IMR-90 (cell line): ENCODE measurements at regions not wholly inside any gene's neighbourhood (a gene's known extent, or its start where the extent isn't known, plus 50 kb on each side); places are given as distances from the start of the nearest gene placed in this dataset.

ENCODE experiments used
- ATAC-seq: fragments of 200-7000 bp; cut with Tn5 transposase; 2 replicates; pipeline ENCODE4 v1.9.1; 2020; ENCODE audit warnings: low read depth, mild to moderate bottlenecking, moderate library complexity
- BruUV-seq: library from RNA; stranded (reverse); fragments of 400-500 nt; replicated peaks from 2 replicates; lab custom pipeline; 2021; lab: Mats Ljungman, UMichigan
- CTCF ChIA-PET: fragments of 300-600 bp; formaldehyde crosslinking; extraction: SDS; loops from one replicate; lab custom pipeline; 2021; ENCODE audit warnings: antibody characterized with exemption; lab: Yijun Ruan, JAX
- POLR2A ChIA-PET: fragments of 300-600 bp; sonication (Branson Sonifier 250); formaldehyde crosslinking; loops from one replicate; lab custom pipeline; 2022; ENCODE audit warnings: antibody characterized with exemption; ENCODE audit not compliant: unreplicated experiment; lab: Charles Lee
- DNase-seq: peaks from one replicate; pipeline ENCODE4 v3.0.0; 2013
- H2AFZ ChIP-seq: replicated peaks from 2 replicates; pipeline ENCODE3; 2013; ENCODE audit warnings: low read length, mild to moderate bottlenecking; ENCODE audit not compliant: poor library complexity
- H2AK5ac ChIP-seq: 2 replicates; pipeline ENCODE4 v1.6.1; 2013; ENCODE audit warnings: low read depth, low read length, inconsistent platforms
- H2AK9ac ChIP-seq: replicated peaks from 2 replicates; pipeline ENCODE3; 2013; ENCODE audit warnings: mild to moderate bottlenecking, low read depth, low read length, moderate library complexity; ENCODE audit not compliant: poor library complexity
- H2BK120ac ChIP-seq: 2 replicates; pipeline ENCODE4 v1.6.1; 2013; ENCODE audit warnings: low read depth, low read length, inconsistent platforms
- H2BK15ac ChIP-seq: 3 replicates; pipeline ENCODE4 v1.6.1; 2013; ENCODE audit warnings: low read depth, low read length, inconsistent platforms
- H2BK20ac ChIP-seq: 2 replicates; pipeline ENCODE4 v1.6.1; 2013; ENCODE audit warnings: low read depth, mild to moderate bottlenecking, inconsistent platforms, low read length, moderate library complexity
- H2BK5ac ChIP-seq: 2 replicates; pipeline ENCODE4 v1.6.1; 2013; ENCODE audit warnings: mild to moderate bottlenecking, low read depth, low read length, inconsistent platforms; ENCODE audit not compliant: poor library complexity, severe bottlenecking
- H3K14ac ChIP-seq: replicated peaks from 2 replicates; pipeline ENCODE4 v1.6.1; 2013; ENCODE audit warnings: low read depth, low read length, inconsistent platforms
- H3K18ac ChIP-seq: 2 replicates; pipeline ENCODE4 v1.6.1; 2013; ENCODE audit warnings: low read depth, low read length, control low read depth
- H3K23ac ChIP-seq: 2 replicates; pipeline ENCODE4 v1.6.1; 2013; ENCODE audit warnings: low read depth, low read length, inconsistent platforms
- H3K27ac ChIP-seq: 2 replicates; pipeline ENCODE4 v1.5.1; 2013; ENCODE audit warnings: mild to moderate bottlenecking, control low read depth, low read length; ENCODE audit not compliant: insufficient read depth
- H3K27me3 ChIP-seq: 2 replicates; pipeline ENCODE4 v1.6.1; 2013; ENCODE audit warnings: low read length; ENCODE audit not compliant: control insufficient read depth, insufficient read depth
- H3K36me3 ChIP-seq: 2 replicates; pipeline ENCODE4 v1.6.1; 2013; ENCODE audit warnings: low read length, mixed read lengths; ENCODE audit not compliant: control insufficient read depth, insufficient read depth
- H3K4ac ChIP-seq: 2 replicates; pipeline ENCODE4 v1.6.1; 2013; ENCODE audit warnings: low read depth, low read length, inconsistent platforms
- H3K4me1 ChIP-seq: 2 replicates; pipeline ENCODE4 v1.6.1; 2013; ENCODE audit warnings: low read length, mixed read lengths; ENCODE audit not compliant: control insufficient read depth, insufficient read depth
- H3K4me2 ChIP-seq: 2 replicates; pipeline ENCODE4 v1.6.1; 2013; ENCODE audit warnings: low read depth, mild to moderate bottlenecking, control low read depth, low read length, moderate library complexity
- H3K4me3 ChIP-seq: 2 replicates; pipeline ENCODE4 v1.5.1; 2013; ENCODE audit warnings: low read depth, mild to moderate bottlenecking, control low read depth, low read length, moderate library complexity; ENCODE audit not compliant: insufficient read depth
- H3K56ac ChIP-seq: 2 replicates; pipeline ENCODE4 v1.6.1; 2013; ENCODE audit warnings: low read length, inconsistent platforms; ENCODE audit not compliant: insufficient read depth; ENCODE audit errors: extremely low read depth
- H3K79me1 ChIP-seq, 2 experiments: 2 replicates each; pipeline ENCODE4 v1.6.1; 2013; ENCODE audit warnings: low read length in 2 of 2, inconsistent platforms in 1 of 2, low read depth in 1 of 2
- H3K9ac ChIP-seq: 2 replicates; pipeline ENCODE4 v1.6.1; 2013; ENCODE audit warnings: low read depth, low read length, control low read depth
- H3K9me1 ChIP-seq: 2 replicates; pipeline ENCODE4 v1.6.1; 2013; ENCODE audit warnings: low read length, inconsistent platforms; ENCODE audit not compliant: insufficient read depth
- H3K9me3 ChIP-seq: 2 replicates; pipeline ENCODE4 v1.6.1; 2013; ENCODE audit warnings: low read length; ENCODE audit not compliant: control insufficient read depth, insufficient read depth
- H4K20me1 ChIP-seq: 2 replicates; pipeline ENCODE4 v1.6.1; 2013; ENCODE audit warnings: low read length, inconsistent platforms; ENCODE audit not compliant: insufficient read depth
- H4K5ac ChIP-seq: 2 replicates; pipeline ENCODE4 v1.6.1; 2013; ENCODE audit warnings: mild to moderate bottlenecking, low read depth, low read length, control low read depth
- H4K8ac ChIP-seq, 2 experiments: 2 replicates each; pipeline ENCODE4 v1.6.1; 2013; ENCODE audit warnings: low read depth in 2 of 2, low read length in 2 of 2, control low read depth in 1 of 2, inconsistent platforms in 1 of 2
- H4K91ac ChIP-seq: 2 replicates; pipeline ENCODE4 v1.6.1; 2013; ENCODE audit warnings: low read depth, low read length, inconsistent platforms; ENCODE audit not compliant: insufficient read depth
- BHLHE40 ChIP-seq: fragments of 150-350 bp; IDR thresholded peaks from 2 replicates; pipeline ENCODE4 v1.6.1; 2016; ENCODE audit warnings: mild to moderate bottlenecking, low read depth, low read length
- CEBPB ChIP-seq: IDR thresholded peaks from 2 replicates; pipeline ENCODE4 v1.6.1; 2012; ENCODE audit warnings: low read depth, low read length, improper control_type of control experiment
- MAZ ChIP-seq: IDR thresholded peaks from 2 replicates; pipeline ENCODE4 v1.6.1; 2012; ENCODE audit warnings: low read depth, mild to moderate bottlenecking, low read length, improper control_type of control experiment, moderate library complexity, borderline replicate concordance
- NFE2L2 ChIP-seq: fragments of 150-350 bp; IDR thresholded peaks from 2 replicates; pipeline ENCODE4 v1.6.1; 2016; ENCODE audit warnings: low read depth, mild to moderate bottlenecking, low read length
- RFX5 ChIP-seq: IDR thresholded peaks from 2 replicates; pipeline ENCODE4 v1.8.0; 2012; ENCODE audit warnings: low read depth, mild to moderate bottlenecking, low read length, moderate library complexity
- USF2 ChIP-seq: fragments of 150-350 bp; IDR thresholded peaks from 2 replicates; pipeline ENCODE4 v1.6.1; 2017; ENCODE audit warnings: mild to moderate bottlenecking, antibody characterized with exemption, low read length, low read depth
- WGBS, 2 experiments: methylation state at CpG; one replicate each; pipeline versions ENCODE4 v1.1.5 to v1.1.7; 2013; ENCODE audit warnings: missing lambda C conversion rate in 2 of 2; ENCODE audit not compliant: insufficient read length in 1 of 2; ENCODE audit errors: extremely low coverage in 2 of 2; 5-methylcytosine and 5-hydroxymethylcytosine counted together
- dilution Hi-C: fragments of 300-500 bp; cut with HindIII; formaldehyde crosslinking; loops from one replicate; pipeline ENCODE4 v1.14.3; 2018; ENCODE audit warnings: low sequenced_read_pairs; ENCODE audit not compliant: unreplicated experiment
- in situ Hi-C: fragments of 300-500 bp; cut with MboI; formaldehyde crosslinking; loops from 3 replicates; pipeline ENCODE4 v1.14.3; 2019; ENCODE audit warnings: low sequenced_read_pairs, inconsistent platforms, mixed read lengths
- intact Hi-C: fragments of 100-400 bp; cut with micrococcal nuclease; formaldehyde crosslinking; loops from 2 replicates; pipeline ENCODE4 v1.10.0; 2022

- no peaks in the 10 kb centered on the region for H4K20me1 ChIP-seq
- ChIA-PET POLR2A (no interaction called here), CTCF (interaction anchor here (0.7 kb wide), 1 partner anchor 396 kb away, joined by 3 read pairs; no protein-coding TSS in a partner anchor)
- no peak overlapping the region for H4K91ac ChIP-seq
- H3K27ac ChIP-seq = no peak overlapping the region
- in situ Hi-C loops = no loop called here
- no peak overlapping the region for H3K14ac ChIP-seq
- H3K27me3 ChIP-seq = no peaks in the 10 kb centered on the region
- BruUV-seq = no TSS peak
- H2AK9ac ChIP-seq = no peak overlapping the region
- TF ChIP-seq MAZ (no peak), NFE2L2 (no peak), RFX5 (no peak), CEBPB (no peak), BHLHE40 (no peak), USF2 (no peak)
- intact Hi-C loops = no loop called here
- H3K4ac ChIP-seq = no peak overlapping the region
- no CpG with 5 or more reads among the region's 1 CpG for WGBS, 2 experiments
- no peak overlapping the region for H2AFZ ChIP-seq
- H3K4me3 ChIP-seq = no peak overlapping the region
- no peak for DNase-seq
- no peak overlapping the region for H3K56ac ChIP-seq
- no peak overlapping the region for H3K23ac ChIP-seq
- no peaks in the 10 kb centered on the region for H3K79me1 ChIP-seq
- H3K4me1 ChIP-seq = no peaks in the 10 kb centered on the region
- H4K5ac ChIP-seq = no peak overlapping the region
- H2BK20ac ChIP-seq = no peak overlapping the region
- H3K9ac ChIP-seq = no peak overlapping the region
- H3K9me3 ChIP-seq = no peaks in the 10 kb centered on the region
- H3K4me2 ChIP-seq = no peak overlapping the region
- dilution Hi-C loops = no loop called here
- H2BK120ac ChIP-seq = no peak overlapping the region
- no peaks in the 10 kb centered on the region for H3K36me3 ChIP-seq
- ATAC-seq = no peak
- H2BK5ac ChIP-seq = no peak overlapping the region
- H4K8ac ChIP-seq = no peak overlapping the region
- H3K18ac ChIP-seq = no peak overlapping the region
- H2AK5ac ChIP-seq = no peak overlapping the region
- no peak overlapping the region for H2BK15ac ChIP-seq
- H3K9me1 ChIP-seq = no peaks in the 10 kb centered on the region
Observed at GRCh38 chr1:194734970-194735369, 1548.6 kb upstream of the B3GALT2 start.
